Neuron (in vitro differentiated cells): ENCODE measurements at regions not wholly inside any gene's neighbourhood (a gene's known extent, or its start where the extent isn't known, plus 50 kb on each side); places are given as distances from the start of the nearest gene placed in this dataset.

Experiments
- H2AFZ ChIP-seq: one replicate; pipeline ENCODE4 v1.6.1; 2013; ENCODE audit warnings: low read depth, mild to moderate bottlenecking, inconsistent platforms, low read length, moderate library complexity
- H3K27me3 ChIP-seq: one replicate; pipeline ENCODE4 v1.6.1; 2013; ENCODE audit warnings: low read length; ENCODE audit not compliant: insufficient read depth
- H3K36me3 ChIP-seq: one replicate; pipeline ENCODE4 v1.6.1; 2013; ENCODE audit warnings: low read length; ENCODE audit not compliant: insufficient read depth
- H3K4me1 ChIP-seq: one replicate; pipeline ENCODE4 v1.6.1; 2013; ENCODE audit warnings: low read length; ENCODE audit not compliant: insufficient read depth
- H3K4me3 ChIP-seq: 2 replicates; pipeline ENCODE4 v1.5.1; 2013; ENCODE audit warnings: mild to moderate bottlenecking, low read length, moderate library complexity
- H3K9me3 ChIP-seq: one replicate; pipeline ENCODE4 v1.6.1; 2013; ENCODE audit warnings: low read length

GRCh38 chr2:56084111-56084901 is 99.5 kb upstream of the CCDC85A start:
- H3K4me1 ChIP-seq, result peaks cover 5% of the 10 kb centered on the region

GRCh38 chr2:56086336-56086735 is 97.5 kb upstream of the CCDC85A start:
- no peaks in the 10 kb centered on the region for H3K27me3 ChIP-seq
- peaks cover 5% of the 10 kb centered on the region for H3K4me1 ChIP-seq
- no peaks in the 10 kb centered on the region for H3K9me3 ChIP-seq
- no peaks in the 10 kb centered on the region for H3K36me3 ChIP-seq
- no peak overlapping the region for H2AFZ ChIP-seq
- no peak overlapping the region for H3K4me3 ChIP-seq

More at GRCh38 chr2:56084111-56084901, 99.5 kb upstream of the CCDC85A start:
- H2AFZ ChIP-seq, result peak overlapping the region; percentile 31
- no peaks in the 10 kb centered on the region for H3K36me3 ChIP-seq
- no peaks in the 10 kb centered on the region for H3K27me3 ChIP-seq
- no peak overlapping the region for H3K4me3 ChIP-seq
- no peaks in the 10 kb centered on the region for H3K9me3 ChIP-seq

- H3K27me3 ChIP-seq, result no peaks in the 10 kb centered on the region
- peaks cover 5% of the 10 kb centered on the region for H3K4me1 ChIP-seq
- H2AFZ ChIP-seq, result no peak overlapping the region
- H3K9me3 ChIP-seq, result no peaks in the 10 kb centered on the region
- H3K36me3 ChIP-seq, result no peaks in the 10 kb centered on the region
- no peak overlapping the region for H3K4me3 ChIP-seq
These were observed 95.4 kb upstream of the CCDC85A start for GRCh38 chr2:56088411-56088810.

GRCh38 chr2:56089931-56090330 is 93.9 kb upstream of the CCDC85A start:
- H3K36me3 ChIP-seq, result no peaks in the 10 kb centered on the region
- no peaks in the 10 kb centered on the region for H3K4me1 ChIP-seq
- no peak overlapping the region for H3K4me3 ChIP-seq
- H3K9me3 ChIP-seq, result no peaks in the 10 kb centered on the region
- no peaks in the 10 kb centered on the region for H3K27me3 ChIP-seq
- no peak overlapping the region for H2AFZ ChIP-seq

GRCh38 chr2:56099963-56100362 is 83.8 kb upstream of the CCDC85A start:
- Histone ChIP-seq H3K27me3 (no peaks in the 10 kb centered on the region), H3K9me3 (no peaks in the 10 kb centered on the region), H3K4me3 (no peak overlapping the region), H3K4me1 (no peaks in the 10 kb centered on the region), H3K36me3 (no peaks in the 10 kb centered on the region), H2AFZ (no peak overlapping the region)

GRCh38 chr2:56100791-56101312 is 82.9 kb upstream of the CCDC85A start:
- no peaks in the 10 kb centered on the region for H3K36me3 ChIP-seq
- no peaks in the 10 kb centered on the region for H3K4me1 ChIP-seq

GRCh38 chr2:56102098-56102497 is 81.7 kb upstream of the CCDC85A start:
- Histone ChIP-seq H3K4me3 (no peak overlapping the region), H3K27me3 (no peaks in the 10 kb centered on the region), H3K9me3 (no peaks in the 10 kb centered on the region), H3K4me1 (no peaks in the 10 kb centered on the region), H2AFZ (no peak overlapping the region), H3K36me3 (no peaks in the 10 kb centered on the region)

More at GRCh38 chr2:56100791-56101312, 82.9 kb upstream of the CCDC85A start:
- no peak overlapping the region for H2AFZ ChIP-seq
- no peaks in the 10 kb centered on the region for H3K9me3 ChIP-seq
- no peaks in the 10 kb centered on the region for H3K27me3 ChIP-seq
- H3K4me3 ChIP-seq, result no peak overlapping the region

- no peaks in the 10 kb centered on the region for H3K4me1 ChIP-seq
- no peak overlapping the region for H2AFZ ChIP-seq
- no peaks in the 10 kb centered on the region for H3K9me3 ChIP-seq
- no peaks in the 10 kb centered on the region for H3K36me3 ChIP-seq
- H3K27me3 ChIP-seq, result no peaks in the 10 kb centered on the region
- H3K4me3 ChIP-seq, result no peak overlapping the region
These were observed 80.9 kb upstream of the CCDC85A start for GRCh38 chr2:56102866-56103265.

GRCh38 chr2:56104962-56105361 is 78.8 kb upstream of the CCDC85A start:
- H3K36me3 ChIP-seq, result no peaks in the 10 kb centered on the region
- H2AFZ ChIP-seq, result no peak overlapping the region
- no peak overlapping the region for H3K4me3 ChIP-seq
- no peaks in the 10 kb centered on the region for H3K27me3 ChIP-seq
- no peaks in the 10 kb centered on the region for H3K9me3 ChIP-seq
- H3K4me1 ChIP-seq, result no peaks in the 10 kb centered on the region

GRCh38 chr2:56107502-56108220 is 76.1 kb upstream of the CCDC85A start:
- Histone ChIP-seq H3K36me3 (no peaks in the 10 kb centered on the region), H3K27me3 (no peaks in the 10 kb centered on the region), H3K4me3 (no peak overlapping the region), H3K9me3 (no peaks in the 10 kb centered on the region), H2AFZ (no peak overlapping the region), H3K4me1 (no peaks in the 10 kb centered on the region)

- H3K4me1 ChIP-seq, result no peaks in the 10 kb centered on the region
- no peak overlapping the region for H2AFZ ChIP-seq
- H3K4me3 ChIP-seq, result no peak overlapping the region
- no peaks in the 10 kb centered on the region for H3K36me3 ChIP-seq
- H3K27me3 ChIP-seq, result no peaks in the 10 kb centered on the region
- H3K9me3 ChIP-seq, result no peaks in the 10 kb centered on the region
These were observed 75.0 kb upstream of the CCDC85A start for GRCh38 chr2:56108806-56109205.

- H3K4me3 ChIP-seq, result no peak overlapping the region
- no peaks in the 10 kb centered on the region for H3K9me3 ChIP-seq
These were observed 73.8 kb upstream of the CCDC85A start for GRCh38 chr2:56109994-56110393.

GRCh38 chr2:56113382-56113975 is 70.3 kb upstream of the CCDC85A start:
- Histone ChIP-seq H2AFZ (no peak overlapping the region), H3K9me3 (no peaks in the 10 kb centered on the region), H3K27me3 (no peaks in the 10 kb centered on the region), H3K4me3 (no peak overlapping the region), H3K4me1 (no peaks in the 10 kb centered on the region), H3K36me3 (no peaks in the 10 kb centered on the region)

More at GRCh38 chr2:56109994-56110393, 73.8 kb upstream of the CCDC85A start:
- Histone ChIP-seq H3K36me3 (no peaks in the 10 kb centered on the region), H3K27me3 (no peaks in the 10 kb centered on the region), H3K4me1 (no peaks in the 10 kb centered on the region), H2AFZ (no peak overlapping the region)
